Neural cell (in vitro differentiated cells): ENCODE measurements at regions not wholly inside any gene's neighbourhood (a gene's known extent, or its start where the extent isn't known, plus 50 kb on each side); places are given as distances from the start of the nearest gene placed in this dataset.

Experiments used
- H2AFZ ChIP-seq: fragments of 200-600, 300-800 bp; sonication (generic), shearing (Covaris generic); 2 replicates; pipeline ENCODE4 v1.6.0; 2014; ENCODE audit warnings: low read depth, mild to moderate bottlenecking, antibody characterized with exemption, low read length, moderate library complexity
- H3F3A ChIP-seq: fragments of 200-600 bp; shearing (Covaris generic); 2 replicates; pipeline ENCODE4 v1.6.1; 2016; ENCODE audit warnings: mild to moderate bottlenecking, moderate library complexity, mixed read lengths, antibody characterized with exemption, low read length; ENCODE audit not compliant: insufficient read depth, poor library complexity, severe bottlenecking
- H3K27ac ChIP-seq: fragments of 200-600, 300-800 bp; sonication (generic), shearing (Covaris generic); 2 replicates; pipeline ENCODE4 v1.5.1; 2014; ENCODE audit warnings: mild to moderate bottlenecking, low read length, moderate library complexity
- H3K27me3 ChIP-seq: fragments of 300-800, 200-600 bp; sonication (generic), shearing (Covaris generic); 2 replicates; pipeline ENCODE4 v1.6.0; 2014; ENCODE audit warnings: mild to moderate bottlenecking, low read depth, low read length, moderate library complexity; ENCODE audit not compliant: insufficient read depth
- H3K36me3 ChIP-seq: fragments of 300-800, 200-600 bp; sonication (generic), shearing (Covaris generic); 2 replicates; pipeline ENCODE4 v1.5.1; 2014; ENCODE audit warnings: mild to moderate bottlenecking, antibody characterized with exemption, low read length, moderate library complexity; ENCODE audit not compliant: insufficient read depth
- H3K4me2 ChIP-seq: fragments of 300-800, 200-600 bp; sonication (generic), shearing (Covaris generic); 2 replicates; pipeline ENCODE4 v1.6.0; 2014; ENCODE audit warnings: mild to moderate bottlenecking, low read length
- H3K4me3 ChIP-seq: fragments of 300-800, 200-600 bp; sonication (generic), shearing (Covaris generic); 2 replicates; pipeline ENCODE4 v1.5.1; 2014; ENCODE audit warnings: mild to moderate bottlenecking, low read length, moderate library complexity
- H3K79me2 ChIP-seq: fragments of 200-600 bp; shearing (Covaris generic); replicated peaks from 2 replicates; pipeline ENCODE4 v1.6.0; 2014; ENCODE audit warnings: mild to moderate bottlenecking, low read length, moderate library complexity; ENCODE audit not compliant: insufficient read depth
- H3K9ac ChIP-seq: fragments of 300-800, 200-600 bp; sonication (generic), shearing (Covaris generic); 2 replicates; pipeline ENCODE4 v1.6.1; 2016; ENCODE audit warnings: mild to moderate bottlenecking, low read length, mixed read lengths
- H3K9me2 ChIP-seq: fragments of 200-600 bp; shearing (Covaris generic); 2 replicates; pipeline ENCODE4 v1.6.1; 2016; ENCODE audit warnings: mild to moderate bottlenecking, low read length, mixed read lengths; ENCODE audit not compliant: insufficient read depth
- H3K9me3 ChIP-seq: fragments of 200-600, 300-800 bp; sonication (generic), shearing (Covaris generic); 2 replicates; pipeline ENCODE4 v1.6.1; 2016; ENCODE audit warnings: mild to moderate bottlenecking, mixed run types, low read length, moderate library complexity, mixed read lengths
- H4K20me1 ChIP-seq: fragments of 200-600 bp; shearing (Covaris generic); 2 replicates; pipeline ENCODE4 v1.6.1; 2016; ENCODE audit warnings: mild to moderate bottlenecking, mixed run types; ENCODE audit not compliant: insufficient read depth
- EP300 ChIP-seq: fragments of 450-650 bp; conservative IDR thresholded peaks from 2 replicates; pipeline ENCODE4 v1.6.1; 2014; ENCODE audit warnings: antibody characterized with exemption, mild to moderate bottlenecking, moderate library complexity; ENCODE audit not compliant: poor library complexity, severe bottlenecking
- EZH2 ChIP-seq: fragments of 200-600, 300-800 bp; shearing (Covaris generic), sonication (generic); IDR thresholded peaks from 2 replicates; pipeline ENCODE4 v1.6.1; 2014; ENCODE audit warnings: antibody characterized with exemption, low read length, borderline replicate concordance, mild to moderate bottlenecking; ENCODE audit not compliant: insufficient read depth, poor library complexity, severe bottlenecking
- MXI1 ChIP-seq: fragments of 450-650 bp; conservative IDR thresholded peaks from 2 replicates; pipeline ENCODE4 v1.6.1; 2014; ENCODE audit warnings: antibody characterized with exemption, mild to moderate bottlenecking; ENCODE audit not compliant: poor library complexity, severe bottlenecking
- POLR2AphosphoS5 ChIP-seq: IDR thresholded peaks from 2 replicates; pipeline ENCODE4 v1.6.1; 2012
- RAD21 ChIP-seq: fragments of 450-650 bp; conservative IDR thresholded peaks from 2 replicates; pipeline ENCODE4 v1.6.1; 2014; ENCODE audit warnings: antibody characterized with exemption, mild to moderate bottlenecking, moderate library complexity
- REST ChIP-seq: IDR thresholded peaks from 2 replicates; pipeline ENCODE4 v1.6.1; 2012; ENCODE audit warnings: borderline replicate concordance
- SMC3 ChIP-seq: fragments of 450-650 bp; conservative IDR thresholded peaks from 2 replicates; pipeline ENCODE4 v1.6.1; 2014; ENCODE audit warnings: antibody characterized with exemption, mild to moderate bottlenecking, moderate library complexity; ENCODE audit not compliant: poor library complexity
- TAF1 ChIP-seq: IDR thresholded peaks from 2 replicates; pipeline ENCODE4 v1.6.1; 2012; ENCODE audit warnings: low read depth
- TF ChIP-seq, protein P1 (sequence below): fragments of 450-650 bp; IDR thresholded peaks from 2 replicates; pipeline ENCODE4 v1.5.1; 2014; ENCODE audit warnings: antibody characterized with exemption, mild to moderate bottlenecking, moderate library complexity; ENCODE audit not compliant: poor library complexity, severe bottlenecking

DNA sequence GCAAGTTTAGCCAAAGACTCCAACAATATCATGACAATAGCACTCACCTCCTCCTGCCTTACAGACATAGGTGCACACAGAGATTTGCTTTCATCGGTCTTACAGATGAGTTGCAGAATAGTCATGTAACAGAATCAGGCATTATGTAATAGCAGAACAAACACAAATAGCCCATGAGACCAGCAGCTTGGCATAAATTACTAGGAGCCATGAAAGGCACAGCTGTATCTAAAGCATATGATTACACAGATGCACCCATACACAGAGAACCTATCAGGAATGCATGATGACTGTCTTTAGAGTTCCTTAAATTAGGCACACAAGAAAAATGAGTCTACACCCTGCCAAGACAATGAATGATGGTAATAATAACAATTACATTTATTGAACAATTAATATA, 342.0 kb upstream of the XYLT1 start:
- Histone ChIP-seq H3F3A (no peaks in the 10 kb centered on the region), H3K27ac (no peak overlapping the region), H3K27me3 (no peaks in the 10 kb centered on the region), H4K20me1 (no peaks in the 10 kb centered on the region), H3K36me3 (no peaks in the 10 kb centered on the region), H3K9me3 (no peaks in the 10 kb centered on the region), H3K4me2 (no peak overlapping the region), H3K79me2 (no peaks in the 10 kb centered on the region), H2AFZ (no peak overlapping the region), H3K9me2 (no peaks in the 10 kb centered on the region), H3K4me3 (no peak overlapping the region), H3K9ac (no peak overlapping the region)
- TF ChIP-seq RAD21 (no peak), EZH2 (no peak), TAF1 (no peak), EP300 (no peak)

DNA sequence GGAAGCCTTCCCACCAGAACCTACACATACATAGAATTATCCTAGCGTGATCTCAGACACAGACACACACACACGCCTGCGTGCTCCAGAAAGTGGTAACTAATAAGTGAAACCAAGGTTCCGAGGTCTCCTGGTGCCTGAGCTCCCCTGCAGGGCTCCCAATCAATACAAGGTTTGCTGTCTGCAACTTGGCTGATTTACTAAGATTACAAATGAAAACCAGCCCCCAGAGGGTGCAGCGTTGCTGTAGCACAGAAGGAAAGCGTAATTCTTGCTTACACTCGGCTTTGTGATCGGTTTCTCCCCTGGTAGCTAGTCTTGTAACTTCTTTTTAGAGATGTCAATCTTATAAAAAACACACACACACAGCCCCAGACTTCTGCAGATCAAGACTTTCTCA, 334.1 kb upstream of the XYLT1 start:
- Histone ChIP-seq H3K9ac (no peak overlapping the region), H3K27ac (no peak overlapping the region), H4K20me1 (no peaks in the 10 kb centered on the region), H3K79me2 (no peaks in the 10 kb centered on the region), H3K4me3 (no peak overlapping the region), H3K9me3 (no peaks in the 10 kb centered on the region), H2AFZ (no peak overlapping the region), H3K36me3 (no peaks in the 10 kb centered on the region), H3K9me2 (no peaks in the 10 kb centered on the region), H3K4me2 (no peak overlapping the region), H3K27me3 (no peaks in the 10 kb centered on the region), H3F3A (no peaks in the 10 kb centered on the region)
- no peak for TF ChIP-seq POLR2AphosphoS5
- peak; percentile 24 for TF ChIP-seq SMC3
- TF ChIP-seq, protein P1, sequence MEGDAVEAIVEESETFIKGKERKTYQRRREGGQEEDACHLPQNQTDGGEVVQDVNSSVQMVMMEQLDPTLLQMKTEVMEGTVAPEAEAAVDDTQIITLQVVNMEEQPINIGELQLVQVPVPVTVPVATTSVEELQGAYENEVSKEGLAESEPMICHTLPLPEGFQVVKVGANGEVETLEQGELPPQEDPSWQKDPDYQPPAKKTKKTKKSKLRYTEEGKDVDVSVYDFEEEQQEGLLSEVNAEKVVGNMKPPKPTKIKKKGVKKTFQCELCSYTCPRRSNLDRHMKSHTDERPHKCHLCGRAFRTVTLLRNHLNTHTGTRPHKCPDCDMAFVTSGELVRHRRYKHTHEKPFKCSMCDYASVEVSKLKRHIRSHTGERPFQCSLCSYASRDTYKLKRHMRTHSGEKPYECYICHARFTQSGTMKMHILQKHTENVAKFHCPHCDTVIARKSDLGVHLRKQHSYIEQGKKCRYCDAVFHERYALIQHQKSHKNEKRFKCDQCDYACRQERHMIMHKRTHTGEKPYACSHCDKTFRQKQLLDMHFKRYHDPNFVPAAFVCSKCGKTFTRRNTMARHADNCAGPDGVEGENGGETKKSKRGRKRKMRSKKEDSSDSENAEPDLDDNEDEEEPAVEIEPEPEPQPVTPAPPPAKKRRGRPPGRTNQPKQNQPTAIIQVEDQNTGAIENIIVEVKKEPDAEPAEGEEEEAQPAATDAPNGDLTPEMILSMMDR: peak; percentile 17
- TF ChIP-seq MXI1: no peak
- peak; percentile 28 for TF ChIP-seq RAD21
- no peak for TF ChIP-seq REST
